ENCODE measurements at regions not wholly inside any gene's neighbourhood (a gene's known extent, or its start where the extent isn't known, plus 50 kb on each side); places are given as distances from the start of the nearest gene placed in this dataset.

GRCh38 chr1:56183151-56183550 is 396.2 kb downstream of the PLPP3 start:
- no peak for TF ChIP-seq CTCF (IDR thresholded peaks at IDR 0.05; ENCODE audit: borderline replicate concordance, insufficient read depth, low read depth, low read length)
- no peak overlapping the region for H3K4me3 ChIP-seq (ENCODE audit: low read depth, low read length)

GRCh38 chr1:56180520-56181190 is 398.7 kb downstream of the PLPP3 start:
- no peak for TF ChIP-seq CTCF (IDR thresholded peaks at IDR 0.05; ENCODE audit: borderline replicate concordance, insufficient read depth, low read depth, low read length)
- H3K4me3 ChIP-seq (ENCODE audit: low read depth, low read length), result no peak overlapping the region

- no peak for TF ChIP-seq CTCF (IDR thresholded peaks at IDR 0.05; ENCODE audit: borderline replicate concordance, insufficient read depth, low read depth, low read length)
- no peak overlapping the region for H3K4me3 ChIP-seq (ENCODE audit: low read depth, low read length)
Measured at GRCh38 chr1:56179543-56179942, 399.8 kb downstream of the PLPP3 start.

DNA sequence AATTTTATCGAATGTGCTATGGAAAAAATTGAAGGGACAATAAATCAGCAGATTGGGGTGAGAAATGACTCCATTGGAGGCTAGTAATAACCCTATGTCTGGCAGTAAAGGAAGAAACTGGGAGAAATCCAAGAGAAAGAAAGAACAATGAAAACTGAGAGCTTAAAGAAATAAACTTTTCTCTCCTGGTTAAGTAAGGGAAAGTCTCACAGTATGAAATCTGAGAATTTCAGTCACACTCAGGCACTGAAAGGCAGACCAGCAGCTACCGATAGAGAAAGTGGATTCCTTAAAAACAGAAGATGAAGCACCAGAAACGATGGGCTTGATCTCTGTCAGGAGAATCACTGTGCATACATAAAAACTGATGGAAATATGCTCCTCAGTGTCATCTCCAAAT is 404.2 kb downstream of the PLPP3 start:
- H3K4me3 ChIP-seq (ENCODE audit: low read depth, low read length), result no peak overlapping the region
- TF ChIP-seq CTCF (IDR thresholded peaks at IDR 0.05; ENCODE audit: borderline replicate concordance, insufficient read depth, low read depth, low read length), result no peak

DNA sequence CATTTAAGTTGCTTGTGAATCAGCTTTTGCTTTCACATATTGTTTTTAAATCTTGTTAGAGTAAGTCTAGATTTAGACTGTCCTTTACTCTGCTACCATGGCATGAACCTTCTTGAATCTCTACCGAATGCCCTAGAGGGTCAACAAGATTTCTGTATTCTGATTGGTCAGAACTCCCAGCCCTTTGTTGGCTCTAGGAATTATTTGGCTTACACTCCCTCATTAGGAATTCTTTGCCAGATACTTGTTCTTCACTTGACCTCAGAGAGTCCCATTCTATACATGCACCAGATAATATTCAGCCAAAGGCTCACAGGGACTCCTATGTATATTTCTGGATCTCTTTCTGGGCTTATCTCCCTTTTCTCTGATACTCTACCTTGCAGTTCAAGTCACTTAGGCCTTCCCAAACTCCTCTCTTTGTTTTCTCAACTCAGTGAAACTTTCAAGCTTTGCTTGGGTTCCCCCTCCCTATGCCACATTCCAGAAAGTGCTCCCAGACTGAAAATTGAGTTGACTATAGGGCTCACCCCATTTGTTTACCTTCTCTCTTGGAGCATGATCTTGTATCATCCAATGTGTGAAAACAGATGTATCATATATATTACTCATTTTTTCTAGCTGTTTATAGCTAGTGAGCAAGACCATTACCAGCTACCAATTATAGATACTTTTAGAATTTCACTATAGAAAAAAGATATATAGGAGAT is 405.0 kb downstream of the PLPP3 start:
- H3K4me3 ChIP-seq (ENCODE audit: low read depth, low read length), result no peak overlapping the region
- TF ChIP-seq CTCF (IDR thresholded peaks at IDR 0.05; ENCODE audit: borderline replicate concordance, insufficient read depth, low read depth, low read length), result no peak

- TF ChIP-seq CTCF (IDR thresholded peaks at IDR 0.05; ENCODE audit: borderline replicate concordance, insufficient read depth, low read depth, low read length), result no peak
- no peak overlapping the region for H3K4me3 ChIP-seq (ENCODE audit: low read depth, low read length)
Measured at GRCh38 chr1:56173736-56174135, 405.6 kb downstream of the PLPP3 start.

- no peak for TF ChIP-seq CTCF (IDR thresholded peaks at IDR 0.05; ENCODE audit: borderline replicate concordance, insufficient read depth, low read depth, low read length)
- no peak overlapping the region for H3K4me3 ChIP-seq (ENCODE audit: low read depth, low read length)
Measured at GRCh38 chr1:56171670-56172069, 407.7 kb downstream of the PLPP3 start.

All from GM12875 (cell line).